ENCODE measurements at regions not wholly inside any gene's neighbourhood (a gene's known extent, or its start where the extent isn't known, plus 50 kb on each side); places are given as distances from the start of the nearest gene placed in this dataset.

GRCh38 chr12:90229407-90230170 is 521.0 kb upstream of the ATP2B1 start:
- TF ChIP-seq FOXA1 (IDR thresholded peaks at IDR 0.05) (no peak), JUND (IDR thresholded peaks at IDR 0.05) (no peak), EGR1 (IDR thresholded peaks at IDR 0.05; ENCODE audit: low read depth in 2 of 2) (no peak), SP1 (IDR thresholded peaks at IDR 0.05) (no peak), MAX (IDR thresholded peaks at IDR 0.05) (no peak), NR2F2 (IDR thresholded peaks at IDR 0.05) (peak; percentile 42), TAF1 (conservative IDR thresholded peaks at IDR 0.05) (no peak), FOXA2 (IDR thresholded peaks at IDR 0.05) (no peak), YY1 (IDR thresholded peaks at IDR 0.05) (no peak), GABPA (IDR thresholded peaks at IDR 0.05 in 1 of 2, conservative IDR thresholded peaks at IDR 0.05 in 1 of 2) (no peak), RAD21 (IDR thresholded peaks at IDR 0.05) (no peak)
- TF ChIP-seq, protein P1, sequence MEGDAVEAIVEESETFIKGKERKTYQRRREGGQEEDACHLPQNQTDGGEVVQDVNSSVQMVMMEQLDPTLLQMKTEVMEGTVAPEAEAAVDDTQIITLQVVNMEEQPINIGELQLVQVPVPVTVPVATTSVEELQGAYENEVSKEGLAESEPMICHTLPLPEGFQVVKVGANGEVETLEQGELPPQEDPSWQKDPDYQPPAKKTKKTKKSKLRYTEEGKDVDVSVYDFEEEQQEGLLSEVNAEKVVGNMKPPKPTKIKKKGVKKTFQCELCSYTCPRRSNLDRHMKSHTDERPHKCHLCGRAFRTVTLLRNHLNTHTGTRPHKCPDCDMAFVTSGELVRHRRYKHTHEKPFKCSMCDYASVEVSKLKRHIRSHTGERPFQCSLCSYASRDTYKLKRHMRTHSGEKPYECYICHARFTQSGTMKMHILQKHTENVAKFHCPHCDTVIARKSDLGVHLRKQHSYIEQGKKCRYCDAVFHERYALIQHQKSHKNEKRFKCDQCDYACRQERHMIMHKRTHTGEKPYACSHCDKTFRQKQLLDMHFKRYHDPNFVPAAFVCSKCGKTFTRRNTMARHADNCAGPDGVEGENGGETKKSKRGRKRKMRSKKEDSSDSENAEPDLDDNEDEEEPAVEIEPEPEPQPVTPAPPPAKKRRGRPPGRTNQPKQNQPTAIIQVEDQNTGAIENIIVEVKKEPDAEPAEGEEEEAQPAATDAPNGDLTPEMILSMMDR (IDR thresholded peaks at IDR 0.05; ENCODE audit: low read depth, low read length, missing input control) = no peak
- TF ChIP-seq, protein P2, sequence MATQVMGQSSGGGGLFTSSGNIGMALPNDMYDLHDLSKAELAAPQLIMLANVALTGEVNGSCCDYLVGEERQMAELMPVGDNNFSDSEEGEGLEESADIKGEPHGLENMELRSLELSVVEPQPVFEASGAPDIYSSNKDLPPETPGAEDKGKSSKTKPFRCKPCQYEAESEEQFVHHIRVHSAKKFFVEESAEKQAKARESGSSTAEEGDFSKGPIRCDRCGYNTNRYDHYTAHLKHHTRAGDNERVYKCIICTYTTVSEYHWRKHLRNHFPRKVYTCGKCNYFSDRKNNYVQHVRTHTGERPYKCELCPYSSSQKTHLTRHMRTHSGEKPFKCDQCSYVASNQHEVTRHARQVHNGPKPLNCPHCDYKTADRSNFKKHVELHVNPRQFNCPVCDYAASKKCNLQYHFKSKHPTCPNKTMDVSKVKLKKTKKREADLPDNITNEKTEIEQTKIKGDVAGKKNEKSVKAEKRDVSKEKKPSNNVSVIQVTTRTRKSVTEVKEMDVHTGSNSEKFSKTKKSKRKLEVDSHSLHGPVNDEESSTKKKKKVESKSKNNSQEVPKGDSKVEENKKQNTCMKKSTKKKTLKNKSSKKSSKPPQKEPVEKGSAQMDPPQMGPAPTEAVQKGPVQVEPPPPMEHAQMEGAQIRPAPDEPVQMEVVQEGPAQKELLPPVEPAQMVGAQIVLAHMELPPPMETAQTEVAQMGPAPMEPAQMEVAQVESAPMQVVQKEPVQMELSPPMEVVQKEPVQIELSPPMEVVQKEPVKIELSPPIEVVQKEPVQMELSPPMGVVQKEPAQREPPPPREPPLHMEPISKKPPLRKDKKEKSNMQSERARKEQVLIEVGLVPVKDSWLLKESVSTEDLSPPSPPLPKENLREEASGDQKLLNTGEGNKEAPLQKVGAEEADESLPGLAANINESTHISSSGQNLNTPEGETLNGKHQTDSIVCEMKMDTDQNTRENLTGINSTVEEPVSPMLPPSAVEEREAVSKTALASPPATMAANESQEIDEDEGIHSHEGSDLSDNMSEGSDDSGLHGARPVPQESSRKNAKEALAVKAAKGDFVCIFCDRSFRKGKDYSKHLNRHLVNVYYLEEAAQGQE (IDR thresholded peaks at IDR 0.05) = no peak
- TF ChIP-seq, protein P3, sequence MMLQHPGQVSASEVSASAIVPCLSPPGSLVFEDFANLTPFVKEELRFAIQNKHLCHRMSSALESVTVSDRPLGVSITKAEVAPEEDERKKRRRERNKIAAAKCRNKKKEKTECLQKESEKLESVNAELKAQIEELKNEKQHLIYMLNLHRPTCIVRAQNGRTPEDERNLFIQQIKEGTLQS (IDR thresholded peaks at IDR 0.05) = no peak
